ENCODE measurements at regions not wholly inside any gene's neighbourhood (a gene's known extent, or its start where the extent isn't known, plus 50 kb on each side); places are given as distances from the start of the nearest gene placed in this dataset.
"Not testable (repeated sequence)": the region's sequence is repeated elsewhere in the genome, so short reads cannot be mapped to it uniquely, and the experiment has no call there.

DNA sequence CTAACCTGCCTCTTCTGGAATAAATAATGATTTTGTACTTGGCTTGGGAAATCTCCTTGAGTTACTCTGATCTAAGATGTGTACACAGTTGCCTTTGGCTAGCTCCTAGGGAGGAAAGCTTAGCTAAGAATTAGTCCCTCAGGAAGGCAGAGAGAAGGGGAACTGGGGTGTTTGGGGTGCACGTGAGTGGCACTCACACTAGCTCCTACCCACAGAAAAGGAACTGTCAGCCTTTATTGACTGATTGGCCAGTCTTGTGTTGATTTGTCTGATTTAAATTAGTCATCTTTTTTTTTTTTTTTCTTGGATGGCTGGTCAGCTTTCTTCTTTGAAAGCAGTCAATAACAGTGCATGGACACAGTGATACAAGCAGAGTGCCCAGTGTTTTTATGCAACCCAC, 107.7 kb downstream of the DMRT2 start:
- Histone ChIP-seq H3K36me3 (ENCODE audit: control insufficient read depth, insufficient read depth, low read length) (no peaks in the 10 kb centered on the region), H3K27me3 (ENCODE audit: control insufficient read depth, insufficient read depth, low read length) (no peaks in the 10 kb centered on the region)

DNA sequence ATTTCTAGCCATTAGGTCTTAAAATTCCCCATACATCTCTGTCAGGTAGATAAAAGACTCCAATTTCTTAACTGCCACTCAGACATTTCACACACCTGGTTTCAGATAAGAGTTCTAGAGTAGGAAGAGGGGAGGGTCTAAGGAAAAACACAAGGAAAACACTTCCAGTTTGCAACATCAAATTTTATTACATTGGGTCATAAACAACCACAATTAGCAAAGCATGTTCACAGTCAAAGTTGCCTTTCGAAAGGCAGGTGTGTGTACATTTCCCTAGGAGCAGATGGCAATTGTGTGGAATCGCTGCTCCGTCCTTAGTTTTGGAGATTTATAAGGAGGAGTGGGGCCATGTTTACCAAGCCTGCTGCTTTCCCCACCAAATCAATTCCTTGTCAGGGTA, 120.8 kb downstream of the DMRT2 start:
- Histone ChIP-seq H3K9me3 (ENCODE audit: control insufficient read depth, insufficient read depth, low read length) (no peaks in the 10 kb centered on the region), H3K9ac (ENCODE audit: low read depth, low read length) (no peak overlapping the region), H3K4me1 (ENCODE audit: control insufficient read depth, insufficient read depth, low read length) (no peaks in the 10 kb centered on the region), H3K27me3 (ENCODE audit: control insufficient read depth, insufficient read depth, low read length) (no peaks in the 10 kb centered on the region), H3K36me3 (ENCODE audit: control insufficient read depth, insufficient read depth, low read length) (no peaks in the 10 kb centered on the region), H3K4me3 (ENCODE audit: low read depth, low read length) (no peak overlapping the region)

More for the DNA sequence above, 107.7 kb downstream of the DMRT2 start:
- Histone ChIP-seq H3K9ac (ENCODE audit: low read depth, low read length) (no peak overlapping the region), H3K4me3 (ENCODE audit: low read depth, low read length) (no peak overlapping the region), H3K4me1 (ENCODE audit: control insufficient read depth, insufficient read depth, low read length) (no peaks in the 10 kb centered on the region), H3K9me3 (ENCODE audit: control insufficient read depth, insufficient read depth, low read length) (no peaks in the 10 kb centered on the region)

DNA sequence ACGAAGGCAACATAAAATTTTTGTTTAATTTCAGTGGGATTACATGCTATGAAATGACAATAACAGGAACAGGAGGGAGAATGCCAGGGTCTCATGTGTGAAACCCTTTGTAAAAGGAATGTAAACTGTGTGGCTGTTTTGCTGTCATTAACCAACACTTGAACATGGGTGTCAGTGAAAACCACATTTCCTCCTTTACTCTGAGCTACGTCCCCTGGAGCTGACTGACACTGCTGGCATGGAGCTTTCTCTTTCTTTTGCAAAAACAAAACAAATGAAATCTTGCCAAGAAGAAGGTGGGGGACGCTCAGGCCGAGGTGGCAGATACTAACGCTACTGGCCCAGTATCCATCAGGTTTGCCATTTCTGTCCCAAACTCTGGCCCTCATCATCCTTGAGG, 121.4 kb downstream of the DMRT2 start:
- Histone ChIP-seq H3K4me1 (ENCODE audit: control insufficient read depth, insufficient read depth, low read length) (no peaks in the 10 kb centered on the region), H3K9ac (ENCODE audit: low read depth, low read length) (no peak overlapping the region), H3K27me3 (ENCODE audit: control insufficient read depth, insufficient read depth, low read length) (no peaks in the 10 kb centered on the region), H3K9me3 (ENCODE audit: control insufficient read depth, insufficient read depth, low read length) (no peaks in the 10 kb centered on the region), H3K36me3 (ENCODE audit: control insufficient read depth, insufficient read depth, low read length) (no peaks in the 10 kb centered on the region), H3K4me3 (ENCODE audit: low read depth, low read length) (no peak overlapping the region)

DNA sequence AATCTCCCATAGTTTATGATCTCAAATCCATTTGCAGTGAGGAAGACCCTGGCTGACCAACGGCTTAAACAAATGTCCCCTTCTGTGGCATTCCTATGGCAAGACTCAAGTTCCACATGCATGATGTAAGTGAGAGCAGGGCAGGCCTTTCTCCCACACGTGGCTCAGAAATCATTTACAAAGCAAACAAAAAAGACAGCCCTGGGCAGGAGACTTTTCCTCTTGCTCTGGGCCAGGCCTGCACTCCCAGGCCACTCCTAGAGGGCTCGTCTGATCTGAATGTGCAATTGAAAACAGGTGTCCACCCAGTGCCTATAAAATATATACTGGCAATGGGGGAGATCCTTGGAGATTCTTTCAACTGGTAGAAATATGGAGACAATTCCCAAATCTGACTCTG, 123.1 kb downstream of the DMRT2 start:
- Histone ChIP-seq H3K4me1 (ENCODE audit: control insufficient read depth, insufficient read depth, low read length) (no peaks in the 10 kb centered on the region), H3K4me3 (ENCODE audit: low read depth, low read length) (no peak overlapping the region), H3K27me3 (ENCODE audit: control insufficient read depth, insufficient read depth, low read length) (no peaks in the 10 kb centered on the region), H3K9ac (ENCODE audit: low read depth, low read length) (no peak overlapping the region), H3K9me3 (ENCODE audit: control insufficient read depth, insufficient read depth, low read length) (no peaks in the 10 kb centered on the region), H3K36me3 (ENCODE audit: control insufficient read depth, insufficient read depth, low read length) (no peaks in the 10 kb centered on the region)

DNA sequence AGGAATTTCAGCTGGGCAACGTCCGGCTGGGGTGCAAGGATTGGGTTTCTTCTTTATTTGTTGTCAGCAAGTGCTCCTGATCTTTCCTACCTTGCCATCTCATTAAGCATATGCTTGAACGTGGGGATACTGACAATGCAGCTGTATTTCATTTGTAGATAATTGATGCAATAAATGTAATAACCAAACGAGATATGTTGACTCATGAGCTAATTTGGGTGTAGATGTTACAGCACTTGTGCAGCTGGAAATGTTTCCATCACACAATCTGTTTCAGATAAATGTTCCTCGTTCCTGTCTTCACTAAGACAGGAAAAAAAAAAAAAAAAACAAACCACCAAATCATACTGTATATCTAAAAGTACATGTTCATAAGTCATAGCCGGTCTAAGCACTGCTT, 123.8 kb downstream of the DMRT2 start:
- Histone ChIP-seq H3K36me3 (ENCODE audit: control insufficient read depth, insufficient read depth, low read length) (no peaks in the 10 kb centered on the region), H3K4me3 (ENCODE audit: low read depth, low read length) (no peak overlapping the region)

DNA sequence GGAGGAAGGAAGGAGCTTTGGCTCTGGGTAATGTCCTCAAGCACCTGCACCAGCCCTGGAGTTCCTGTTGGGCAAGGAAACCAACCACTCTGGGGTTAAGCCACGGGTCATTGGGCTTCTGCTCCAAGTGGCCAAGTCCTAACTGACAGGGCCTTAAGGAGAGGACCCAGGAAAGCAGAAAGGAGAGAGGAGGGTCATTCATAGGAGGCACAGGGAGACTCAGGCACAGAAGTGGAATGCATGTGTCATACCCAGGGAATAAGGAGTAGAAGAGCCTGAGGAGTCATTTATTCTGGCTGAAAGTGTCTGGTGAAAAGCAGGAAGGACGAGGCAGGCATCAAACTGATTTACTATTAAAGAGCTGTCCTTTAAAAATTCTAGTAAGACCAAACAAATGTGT, 129.2 kb downstream of the DMRT2 start:
- no peaks in the 10 kb centered on the region for H3K4me1 ChIP-seq (ENCODE audit: control insufficient read depth, insufficient read depth, low read length)
- no peaks in the 10 kb centered on the region for H3K27me3 ChIP-seq (ENCODE audit: control insufficient read depth, insufficient read depth, low read length)
- H3K9me3 ChIP-seq (ENCODE audit: control insufficient read depth, insufficient read depth, low read length) = no peaks in the 10 kb centered on the region
- no peaks in the 10 kb centered on the region for H3K36me3 ChIP-seq (ENCODE audit: control insufficient read depth, insufficient read depth, low read length)
- no peak overlapping the region for H3K9ac ChIP-seq (ENCODE audit: low read depth, low read length)
- H3K4me3 ChIP-seq (ENCODE audit: low read depth, low read length) = no peak overlapping the region

More for the DNA sequence above, 123.8 kb downstream of the DMRT2 start:
- Histone ChIP-seq H3K9me3 (ENCODE audit: control insufficient read depth, insufficient read depth, low read length) (no peaks in the 10 kb centered on the region), H3K27me3 (ENCODE audit: control insufficient read depth, insufficient read depth, low read length) (no peaks in the 10 kb centered on the region), H3K4me1 (ENCODE audit: control insufficient read depth, insufficient read depth, low read length) (no peaks in the 10 kb centered on the region), H3K9ac (ENCODE audit: low read depth, low read length) (no peak overlapping the region)

DNA sequence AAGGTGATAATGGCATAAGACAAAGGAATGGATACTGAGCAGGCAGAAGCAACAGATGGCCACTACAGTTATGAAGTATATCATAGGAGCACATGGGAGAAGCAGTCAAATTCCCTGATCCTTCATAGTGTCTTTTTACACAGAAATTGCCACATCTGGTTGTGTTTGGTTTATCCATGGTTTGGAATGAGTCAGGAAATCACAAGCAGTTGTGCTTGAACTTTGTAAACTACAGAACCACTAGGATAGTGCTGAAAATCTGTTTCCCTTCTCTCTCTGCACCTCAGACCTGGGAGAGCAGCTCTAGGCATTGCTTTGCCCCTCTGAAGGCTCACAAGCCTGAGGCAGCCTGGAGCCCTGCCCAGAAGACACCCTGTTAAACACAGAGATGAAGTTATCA, 134.0 kb downstream of the DMRT2 start:
- H3K4me3 ChIP-seq (ENCODE audit: low read depth, low read length) = no peak overlapping the region
- H3K4me1 ChIP-seq (ENCODE audit: control insufficient read depth, insufficient read depth, low read length) = no peaks in the 10 kb centered on the region
- no peak overlapping the region for H3K9ac ChIP-seq (ENCODE audit: low read depth, low read length)
- no peaks in the 10 kb centered on the region for H3K36me3 ChIP-seq (ENCODE audit: control insufficient read depth, insufficient read depth, low read length)
- no peaks in the 10 kb centered on the region for H3K9me3 ChIP-seq (ENCODE audit: control insufficient read depth, insufficient read depth, low read length)
- no peaks in the 10 kb centered on the region for H3K27me3 ChIP-seq (ENCODE audit: control insufficient read depth, insufficient read depth, low read length)

DNA sequence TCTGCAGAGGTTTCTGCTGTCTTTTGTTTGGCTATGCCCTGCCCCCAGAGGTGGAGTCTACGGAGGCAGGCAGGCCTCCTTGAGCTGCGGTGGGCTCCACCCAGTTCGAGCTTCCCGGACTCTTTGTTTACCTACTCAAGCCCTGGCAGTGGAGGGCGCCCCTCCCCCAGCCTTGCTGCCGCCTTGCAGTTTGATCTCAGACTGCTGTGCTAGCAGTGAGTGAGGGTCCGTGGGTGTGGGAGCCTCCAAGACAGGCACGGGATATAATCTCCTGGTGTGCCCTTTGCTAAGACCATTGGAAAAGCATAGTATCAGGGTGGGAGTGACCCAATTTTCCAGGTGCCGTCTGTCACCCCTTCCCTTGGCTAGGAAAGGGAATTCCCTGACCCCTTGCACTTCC, 137.0 kb downstream of the DMRT2 start:
- H3K4me1 ChIP-seq (ENCODE audit: control insufficient read depth, insufficient read depth, low read length); H3K27me3 ChIP-seq (ENCODE audit: control insufficient read depth, insufficient read depth, low read length); H3K36me3 ChIP-seq (ENCODE audit: control insufficient read depth, insufficient read depth, low read length); H3K9ac ChIP-seq (ENCODE audit: low read depth, low read length); H3K9me3 ChIP-seq (ENCODE audit: control insufficient read depth, insufficient read depth, low read length); H3K4me3 ChIP-seq (ENCODE audit: low read depth, low read length): not testable (repeated sequence)

DNA sequence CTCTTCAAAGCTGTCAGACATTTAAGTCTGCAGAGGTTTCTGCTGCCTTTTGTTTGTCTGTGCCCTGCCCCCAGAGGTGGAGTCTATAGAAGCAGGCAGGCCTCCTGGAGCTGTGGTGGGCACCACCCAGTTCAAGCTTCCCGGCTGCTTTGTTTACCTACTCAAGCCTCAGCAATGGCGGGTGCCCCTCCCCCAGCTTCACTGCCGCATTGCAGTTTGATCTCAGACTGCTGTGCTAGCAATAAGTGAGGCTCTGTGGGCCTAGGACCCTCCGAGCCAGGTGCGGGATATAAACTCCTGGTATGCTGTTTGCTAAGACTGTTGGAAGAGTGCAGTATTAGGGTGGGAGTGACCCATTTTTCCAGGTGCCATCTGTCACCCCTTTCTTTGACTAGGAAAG, 145.5 kb downstream of the DMRT2 start:
- H3K4me1 ChIP-seq (ENCODE audit: control insufficient read depth, insufficient read depth, low read length); H3K4me3 ChIP-seq (ENCODE audit: low read depth, low read length); H3K27me3 ChIP-seq (ENCODE audit: control insufficient read depth, insufficient read depth, low read length); H3K36me3 ChIP-seq (ENCODE audit: control insufficient read depth, insufficient read depth, low read length); H3K9me3 ChIP-seq (ENCODE audit: control insufficient read depth, insufficient read depth, low read length); H3K9ac ChIP-seq (ENCODE audit: low read depth, low read length): not testable (repeated sequence)

DNA sequence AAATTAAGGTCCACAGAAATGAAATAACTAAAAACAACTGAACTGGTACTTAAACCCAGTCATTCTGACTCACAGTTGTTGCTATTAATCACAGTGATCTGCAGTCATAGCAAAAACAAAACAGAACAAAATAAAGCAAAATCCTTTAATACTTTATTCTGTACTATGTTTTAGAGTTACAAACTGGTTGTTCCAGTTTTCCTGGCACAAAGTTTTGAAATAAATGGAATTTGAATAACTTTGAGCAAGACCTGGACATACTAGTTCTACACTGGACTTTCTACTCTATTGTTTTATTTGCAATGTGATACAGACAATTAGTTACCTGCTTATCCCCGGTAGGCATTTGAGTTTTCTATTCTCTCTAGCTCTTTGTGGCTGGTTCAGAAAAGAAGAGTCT, 147.9 kb downstream of the DMRT2 start:
- H3K36me3 ChIP-seq (ENCODE audit: control insufficient read depth, insufficient read depth, low read length) = no peaks in the 10 kb centered on the region
- H3K4me1 ChIP-seq (ENCODE audit: control insufficient read depth, insufficient read depth, low read length) = no peaks in the 10 kb centered on the region
- H3K27me3 ChIP-seq (ENCODE audit: control insufficient read depth, insufficient read depth, low read length) = no peaks in the 10 kb centered on the region
- no peaks in the 10 kb centered on the region for H3K9me3 ChIP-seq (ENCODE audit: control insufficient read depth, insufficient read depth, low read length)
- H3K9ac ChIP-seq (ENCODE audit: low read depth, low read length) = no peak overlapping the region
- no peak overlapping the region for H3K4me3 ChIP-seq (ENCODE audit: low read depth, low read length)

DNA sequence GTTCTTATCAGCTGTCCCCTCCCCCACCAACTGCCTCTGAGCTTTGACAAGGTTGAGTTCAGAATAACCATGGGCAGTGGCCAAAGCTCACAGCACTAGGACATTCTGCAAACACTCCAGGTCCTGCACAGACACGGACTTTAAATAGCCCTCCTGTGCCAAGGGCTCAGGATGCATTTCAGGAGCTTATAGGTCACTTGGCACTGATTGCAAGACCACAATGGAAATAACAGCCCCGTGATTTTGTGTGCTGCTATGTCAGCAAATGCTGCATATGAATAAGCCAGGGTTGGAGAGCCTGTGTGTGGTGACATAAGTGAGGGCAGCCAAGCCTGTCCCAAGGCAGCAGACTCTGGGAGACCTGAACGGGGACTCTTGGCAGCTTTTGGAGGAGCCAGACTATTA, 150.7 kb downstream of the DMRT2 start:
- Histone ChIP-seq H3K9me3 (ENCODE audit: control insufficient read depth, insufficient read depth, low read length) (no peaks in the 10 kb centered on the region), H3K36me3 (ENCODE audit: control insufficient read depth, insufficient read depth, low read length) (no peaks in the 10 kb centered on the region), H3K4me3 (ENCODE audit: low read depth, low read length) (no peak overlapping the region), H3K4me1 (ENCODE audit: control insufficient read depth, insufficient read depth, low read length) (no peaks in the 10 kb centered on the region), H3K9ac (ENCODE audit: low read depth, low read length) (no peak overlapping the region), H3K27me3 (ENCODE audit: control insufficient read depth, insufficient read depth, low read length) (no peaks in the 10 kb centered on the region)

DNA sequence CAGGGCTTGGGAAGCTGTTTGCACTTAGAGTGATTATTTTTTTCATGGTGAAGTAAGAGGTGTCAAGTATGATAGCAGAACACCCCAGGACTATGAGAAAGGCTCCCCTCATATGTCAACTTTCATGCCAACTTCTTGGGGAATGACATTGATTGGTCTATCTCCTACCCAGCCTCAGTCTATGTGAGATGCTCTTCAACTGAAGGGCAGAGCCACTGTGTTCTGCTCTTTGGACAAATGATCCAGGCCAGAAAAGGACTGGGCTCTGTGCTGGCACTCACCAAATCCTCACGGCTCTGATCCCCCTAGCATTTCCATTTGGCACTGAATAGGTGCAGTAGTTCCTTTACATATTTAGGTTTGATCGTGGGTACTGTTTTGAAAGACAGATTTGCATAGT, 151.1 kb downstream of the DMRT2 start:
- no peaks in the 10 kb centered on the region for H3K27me3 ChIP-seq (ENCODE audit: control insufficient read depth, insufficient read depth, low read length)
- no peaks in the 10 kb centered on the region for H3K4me1 ChIP-seq (ENCODE audit: control insufficient read depth, insufficient read depth, low read length)
- H3K36me3 ChIP-seq (ENCODE audit: control insufficient read depth, insufficient read depth, low read length) = no peaks in the 10 kb centered on the region
- H3K4me3 ChIP-seq (ENCODE audit: low read depth, low read length) = no peak overlapping the region
- no peaks in the 10 kb centered on the region for H3K9me3 ChIP-seq (ENCODE audit: control insufficient read depth, insufficient read depth, low read length)
- no peak overlapping the region for H3K9ac ChIP-seq (ENCODE audit: low read depth, low read length)

DNA sequence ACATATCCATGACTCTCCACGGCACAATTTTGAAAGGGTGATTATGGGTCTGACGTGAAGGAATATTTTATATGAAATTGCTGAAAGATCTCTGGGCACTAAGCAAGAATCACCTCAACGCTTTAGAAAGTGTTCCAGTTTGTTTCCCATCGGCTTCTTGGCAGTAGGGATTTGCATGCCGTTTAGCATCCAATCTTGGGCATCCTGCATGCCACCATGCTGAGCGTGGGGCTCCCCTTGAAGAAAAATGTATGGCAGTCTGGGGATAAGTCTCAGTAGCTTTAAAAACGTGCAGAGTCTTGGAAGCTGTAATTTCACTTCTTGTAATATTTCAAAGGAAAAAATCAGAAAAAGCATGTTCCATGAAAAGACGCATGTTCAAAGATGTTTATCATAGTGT, 151.7 kb downstream of the DMRT2 start:
- no peak overlapping the region for H3K4me3 ChIP-seq (ENCODE audit: low read depth, low read length)
- H3K9ac ChIP-seq (ENCODE audit: low read depth, low read length) = no peak overlapping the region
- H3K4me1 ChIP-seq (ENCODE audit: control insufficient read depth, insufficient read depth, low read length) = no peaks in the 10 kb centered on the region
- no peaks in the 10 kb centered on the region for H3K9me3 ChIP-seq (ENCODE audit: control insufficient read depth, insufficient read depth, low read length)
- no peaks in the 10 kb centered on the region for H3K27me3 ChIP-seq (ENCODE audit: control insufficient read depth, insufficient read depth, low read length)
- no peaks in the 10 kb centered on the region for H3K36me3 ChIP-seq (ENCODE audit: control insufficient read depth, insufficient read depth, low read length)
